DND-41 (cell line): ENCODE measurements at regions not wholly inside any gene's neighbourhood (a gene's known extent, or its start where the extent isn't known, plus 50 kb on each side); places are given as distances from the start of the nearest gene placed in this dataset.

Experiments
- EZH2 ChIP-seq: IDR thresholded peaks from 3 replicates; pipeline ENCODE4 v1.6.1; 2012; ENCODE audit warnings: borderline replicate concordance, low read depth, mild to moderate bottlenecking, moderate library complexity, low read length, inconsistent platforms; ENCODE audit not compliant: severe bottlenecking
- TF ChIP-seq, protein P1 (sequence below): IDR thresholded peaks from 2 replicates; pipeline ENCODE4 v1.5.1; 2012; ENCODE audit warnings: borderline replicate concordance, low read length, moderate library complexity, mild to moderate bottlenecking; ENCODE audit not compliant: poor library complexity, severe bottlenecking; ENCODE audit errors: extremely low read depth

DNA sequence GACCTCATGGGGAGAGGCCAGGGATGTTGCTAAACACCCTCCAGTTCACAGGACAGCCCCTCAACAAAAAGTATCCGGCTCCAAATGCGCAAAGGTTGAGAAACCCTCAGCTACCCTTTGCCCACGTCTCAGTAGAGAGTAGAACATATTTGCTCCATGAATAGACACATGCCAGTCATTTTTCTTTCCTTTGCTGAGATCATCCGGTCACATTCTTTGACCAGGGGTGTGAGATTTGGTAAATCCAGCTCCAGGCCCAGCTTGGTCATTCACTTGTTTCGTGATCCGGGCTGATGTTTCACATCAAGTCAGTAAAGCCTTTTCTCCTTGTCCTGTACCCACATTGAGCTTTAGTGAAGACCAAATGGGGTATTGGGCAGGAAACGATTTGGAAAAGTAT, 83.6 kb upstream of the LHX5 start:
- TF ChIP-seq, protein P1, sequence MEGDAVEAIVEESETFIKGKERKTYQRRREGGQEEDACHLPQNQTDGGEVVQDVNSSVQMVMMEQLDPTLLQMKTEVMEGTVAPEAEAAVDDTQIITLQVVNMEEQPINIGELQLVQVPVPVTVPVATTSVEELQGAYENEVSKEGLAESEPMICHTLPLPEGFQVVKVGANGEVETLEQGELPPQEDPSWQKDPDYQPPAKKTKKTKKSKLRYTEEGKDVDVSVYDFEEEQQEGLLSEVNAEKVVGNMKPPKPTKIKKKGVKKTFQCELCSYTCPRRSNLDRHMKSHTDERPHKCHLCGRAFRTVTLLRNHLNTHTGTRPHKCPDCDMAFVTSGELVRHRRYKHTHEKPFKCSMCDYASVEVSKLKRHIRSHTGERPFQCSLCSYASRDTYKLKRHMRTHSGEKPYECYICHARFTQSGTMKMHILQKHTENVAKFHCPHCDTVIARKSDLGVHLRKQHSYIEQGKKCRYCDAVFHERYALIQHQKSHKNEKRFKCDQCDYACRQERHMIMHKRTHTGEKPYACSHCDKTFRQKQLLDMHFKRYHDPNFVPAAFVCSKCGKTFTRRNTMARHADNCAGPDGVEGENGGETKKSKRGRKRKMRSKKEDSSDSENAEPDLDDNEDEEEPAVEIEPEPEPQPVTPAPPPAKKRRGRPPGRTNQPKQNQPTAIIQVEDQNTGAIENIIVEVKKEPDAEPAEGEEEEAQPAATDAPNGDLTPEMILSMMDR: no peak
- no peak for TF ChIP-seq EZH2
